HG02973 (cell line): ENCODE measurements at regions not wholly inside any gene's neighbourhood (a gene's known extent, or its start where the extent isn't known, plus 50 kb on each side); places are given as distances from the start of the nearest gene placed in this dataset.
"Not testable (repeated sequence)": the region's sequence is repeated elsewhere in the genome, so short reads cannot be mapped to it uniquely, and the experiment has no call there.

Source experiments
- ATAC-seq: cut with Tn5 transposase; IDR thresholded peaks from one replicate; pipeline ENCODE4 v1.9.1; 2021; ENCODE audit warnings: moderate library complexity; ENCODE audit not compliant: unreplicated experiment

DNA sequence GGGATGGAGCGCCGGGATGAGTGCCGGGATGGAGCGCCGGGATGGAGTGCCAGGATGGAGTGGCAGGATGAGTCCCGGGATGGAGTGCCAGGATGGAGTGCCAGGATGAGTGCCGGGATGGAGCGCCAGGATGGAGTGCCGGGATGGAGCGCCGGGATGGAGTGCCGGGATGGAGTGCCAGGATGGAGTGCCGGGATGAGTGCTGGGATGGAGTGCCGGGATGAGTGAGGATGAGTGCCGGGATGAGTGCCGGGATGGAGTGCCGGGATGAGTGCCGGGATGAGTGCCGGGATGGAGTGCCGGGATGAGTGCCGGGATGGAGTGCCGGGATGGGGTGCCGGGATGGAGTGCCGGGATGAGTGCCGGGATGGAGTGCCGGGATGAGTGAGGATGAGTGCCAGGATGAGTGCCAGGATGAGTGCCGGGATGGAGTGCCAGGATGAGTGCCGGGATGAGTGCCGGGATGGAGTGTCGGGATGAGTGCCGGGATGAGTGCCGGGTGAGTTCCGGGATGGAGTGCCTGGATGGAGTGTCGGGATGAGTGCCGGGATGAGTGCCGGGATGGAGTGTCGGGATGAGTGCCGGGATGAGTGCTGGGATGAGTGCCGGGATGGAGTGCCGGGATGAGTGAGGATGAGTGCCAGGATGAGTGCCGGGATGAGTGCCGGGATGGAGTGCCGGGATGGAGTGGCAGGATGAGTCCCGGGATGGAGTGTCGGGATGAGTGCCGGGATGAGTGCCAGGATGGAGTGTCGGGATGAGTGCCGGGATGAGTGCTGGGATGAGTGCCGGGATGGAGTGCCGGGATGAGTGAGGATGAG is 52.9 kb upstream of the HELT start:
- ATAC-seq = not testable (repeated sequence)

DNA sequence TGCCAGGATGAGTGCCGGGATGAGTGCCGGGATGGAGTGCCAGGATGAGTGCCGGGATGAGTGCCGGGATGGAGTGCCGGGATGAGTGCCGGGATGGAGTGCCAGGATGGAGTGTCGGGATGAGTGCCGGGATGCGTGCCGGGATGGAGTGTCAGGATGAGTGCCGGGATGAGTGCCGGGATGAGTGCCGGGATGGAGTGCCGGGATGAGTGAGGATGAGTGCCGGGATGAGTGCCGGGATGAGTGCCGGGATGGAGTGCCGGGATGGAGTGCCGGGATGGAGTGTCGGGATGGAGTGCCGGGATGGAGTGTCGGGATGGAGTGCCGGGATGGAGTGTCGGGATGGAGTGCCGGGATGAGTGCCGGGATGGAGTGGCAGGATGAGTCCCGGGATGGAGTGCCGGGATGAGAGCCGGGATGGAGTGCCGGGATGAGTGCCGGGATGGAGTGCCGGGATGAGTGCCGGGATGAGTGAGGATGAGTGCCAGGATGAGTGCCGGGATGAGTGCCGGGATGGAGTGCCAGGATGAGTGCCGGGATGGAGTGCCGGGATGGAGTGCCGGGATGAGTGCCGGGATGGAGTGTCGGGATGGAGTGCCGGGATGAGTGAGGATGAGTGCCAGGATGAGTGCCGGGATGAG is 52.1 kb upstream of the HELT start:
- not testable (repeated sequence) for ATAC-seq

DNA sequence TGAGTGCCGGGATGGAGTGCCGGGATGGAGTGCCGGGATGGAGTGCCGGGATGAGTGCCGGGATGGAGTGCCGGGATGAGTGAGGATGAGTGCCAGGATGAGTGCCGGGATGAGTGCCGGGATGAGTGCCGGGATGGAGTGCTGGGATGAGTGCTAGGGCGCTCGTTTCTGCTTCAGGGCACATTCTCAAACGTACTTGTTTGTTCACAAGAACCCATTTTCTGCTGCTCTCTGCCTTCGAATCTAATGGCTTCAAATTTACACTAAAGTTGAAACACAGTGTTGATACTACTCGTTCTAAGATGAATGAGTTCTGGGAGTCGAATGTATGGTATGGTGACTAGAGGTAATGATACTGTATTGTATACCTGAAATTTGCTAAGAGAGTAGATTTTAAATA is 50.6 kb upstream of the HELT start:
- not testable (repeated sequence) for ATAC-seq

DNA sequence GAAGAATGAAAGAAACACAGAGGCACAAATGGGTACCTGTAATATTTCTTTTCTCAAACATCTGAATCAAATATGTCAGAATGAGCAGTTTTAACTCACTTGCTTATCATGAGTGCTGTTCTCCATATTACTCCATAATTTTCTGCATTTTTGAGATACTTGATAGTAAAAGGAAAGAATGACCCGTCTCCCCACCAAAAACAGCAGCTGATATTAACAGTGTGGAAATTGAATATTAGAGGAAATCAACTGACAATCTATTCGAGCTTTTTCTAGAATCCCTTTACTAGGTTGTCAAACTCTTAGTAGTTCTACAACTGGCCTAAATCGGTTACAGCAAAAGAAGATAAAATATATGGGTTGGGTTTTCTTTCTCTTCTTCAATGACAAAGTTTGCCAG is 49.9 kb upstream of the HELT start:
- ATAC-seq = no peak
